Retina (tissue), 1 donor: ENCODE measurements at regions not wholly inside any gene's neighbourhood (a gene's known extent, or its start where the extent isn't known, plus 50 kb on each side); places are given as distances from the start of the nearest gene placed in this dataset.

ENCODE experiments used
- DNase-seq: peaks from one replicate; pipeline ENCODE4 v3.0.0-alpha.2; 2016

- no peak for DNase-seq
Observed at GRCh38 chr10:123562387-123562786, 103.8 kb upstream of the GPR26 start.

DNA sequence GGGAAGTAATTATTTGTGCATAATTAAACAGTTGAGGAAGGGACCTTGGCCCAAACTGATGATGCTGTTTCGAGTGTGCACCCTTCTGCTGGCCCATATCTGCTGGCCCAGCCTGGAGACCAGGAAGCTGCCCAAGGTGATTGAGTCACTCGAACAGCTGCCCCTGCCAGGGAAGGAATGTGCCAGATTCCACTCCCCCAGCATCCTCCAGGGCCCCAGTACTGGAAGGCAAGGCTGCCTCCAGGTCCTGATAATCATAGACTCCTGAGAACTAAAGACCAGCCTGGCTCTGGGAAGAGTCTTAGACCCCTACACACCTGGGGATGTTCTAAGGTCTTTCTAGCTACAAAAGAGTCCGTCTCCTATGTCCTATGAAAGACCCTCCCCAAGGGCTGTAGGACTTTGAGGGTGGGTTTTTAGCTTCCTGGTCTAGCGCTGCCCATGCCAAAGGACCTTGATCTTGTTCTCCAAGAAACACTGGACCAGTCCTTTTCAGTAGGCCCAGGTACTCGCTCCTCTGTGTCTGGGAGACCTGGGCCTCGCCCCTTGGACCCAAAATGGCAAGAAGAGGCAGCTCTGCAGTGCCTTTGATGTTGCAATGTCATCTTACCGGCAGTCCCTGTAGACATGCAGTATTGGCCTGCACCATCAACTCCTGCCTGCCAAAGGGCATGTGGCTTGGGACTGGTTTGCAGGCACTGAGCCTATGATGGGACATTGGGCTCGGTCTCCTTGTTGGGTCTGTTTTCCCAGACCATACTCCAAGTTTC, 103.2 kb upstream of the GPR26 start:
- DNase-seq, result no peak

DNA sequence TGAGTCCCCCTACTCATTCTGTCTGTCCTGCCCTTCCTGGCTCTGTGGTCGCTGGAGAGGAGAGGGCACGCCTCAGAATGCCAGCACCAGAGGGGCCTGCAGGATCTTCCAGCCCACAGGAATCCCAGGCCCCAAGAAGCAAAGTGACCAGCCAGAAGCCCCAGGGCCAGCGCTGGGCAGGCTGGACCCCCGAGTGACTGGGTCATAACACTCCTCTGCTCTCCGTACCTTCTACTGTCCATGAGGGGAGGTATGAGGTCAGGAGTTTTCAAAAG, 102.6 kb upstream of the GPR26 start:
- DNase-seq, result no peak

- no peak for DNase-seq
Observed at GRCh38 chr10:123563994-123564393, 102.2 kb upstream of the GPR26 start.

- no peak for DNase-seq
Observed at GRCh38 chr10:123564631-123565030, 101.5 kb upstream of the GPR26 start.

GRCh38 chr10:123565691-123566660, 100.2 kb upstream of the GPR26 start:
- no peak for DNase-seq

- DNase-seq, result no peak
Observed at GRCh38 chr10:123567984-123568739, 98.0 kb upstream of the GPR26 start.

- no peak for DNase-seq
Observed at GRCh38 chr10:123568751-123569150, 97.4 kb upstream of the GPR26 start.

DNA sequence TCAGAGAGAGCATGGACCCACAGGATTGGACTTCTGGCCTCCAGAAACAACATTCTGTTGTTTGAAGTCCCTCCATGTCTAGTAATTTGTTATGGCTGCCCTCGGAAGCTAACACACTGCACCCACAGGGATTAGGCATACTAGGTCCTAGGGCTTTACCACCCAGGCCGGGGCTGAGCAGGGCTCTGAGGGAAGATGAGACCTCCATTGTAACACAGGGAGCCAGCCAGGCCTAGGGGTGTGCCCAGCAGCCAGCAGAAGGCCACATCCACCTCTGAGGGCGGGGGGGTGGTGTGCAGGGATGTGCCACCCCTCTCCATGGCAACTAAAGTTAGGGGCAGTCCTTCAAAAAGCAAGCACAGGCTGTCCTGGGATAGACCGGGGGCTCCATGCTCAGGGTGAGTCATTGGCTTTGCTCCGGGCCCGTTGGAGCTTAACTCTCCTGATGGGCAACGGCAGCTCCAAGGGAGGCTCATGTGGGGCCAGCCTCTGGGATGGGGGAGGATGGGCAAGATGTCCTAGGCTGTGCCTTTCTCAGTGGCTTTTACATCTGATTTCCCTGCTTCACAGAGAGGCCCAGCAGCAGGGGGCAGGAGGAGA, 96.6 kb upstream of the GPR26 start:
- no peak for DNase-seq

GRCh38 chr10:123570051-123570897, 95.9 kb upstream of the GPR26 start:
- DNase-seq, result no peak

- no peak for DNase-seq
Observed at GRCh38 chr10:123570898-123571515, 95.1 kb upstream of the GPR26 start.

- no peak for DNase-seq
Observed at GRCh38 chr10:123571978-123572377, 94.2 kb upstream of the GPR26 start.

DNA sequence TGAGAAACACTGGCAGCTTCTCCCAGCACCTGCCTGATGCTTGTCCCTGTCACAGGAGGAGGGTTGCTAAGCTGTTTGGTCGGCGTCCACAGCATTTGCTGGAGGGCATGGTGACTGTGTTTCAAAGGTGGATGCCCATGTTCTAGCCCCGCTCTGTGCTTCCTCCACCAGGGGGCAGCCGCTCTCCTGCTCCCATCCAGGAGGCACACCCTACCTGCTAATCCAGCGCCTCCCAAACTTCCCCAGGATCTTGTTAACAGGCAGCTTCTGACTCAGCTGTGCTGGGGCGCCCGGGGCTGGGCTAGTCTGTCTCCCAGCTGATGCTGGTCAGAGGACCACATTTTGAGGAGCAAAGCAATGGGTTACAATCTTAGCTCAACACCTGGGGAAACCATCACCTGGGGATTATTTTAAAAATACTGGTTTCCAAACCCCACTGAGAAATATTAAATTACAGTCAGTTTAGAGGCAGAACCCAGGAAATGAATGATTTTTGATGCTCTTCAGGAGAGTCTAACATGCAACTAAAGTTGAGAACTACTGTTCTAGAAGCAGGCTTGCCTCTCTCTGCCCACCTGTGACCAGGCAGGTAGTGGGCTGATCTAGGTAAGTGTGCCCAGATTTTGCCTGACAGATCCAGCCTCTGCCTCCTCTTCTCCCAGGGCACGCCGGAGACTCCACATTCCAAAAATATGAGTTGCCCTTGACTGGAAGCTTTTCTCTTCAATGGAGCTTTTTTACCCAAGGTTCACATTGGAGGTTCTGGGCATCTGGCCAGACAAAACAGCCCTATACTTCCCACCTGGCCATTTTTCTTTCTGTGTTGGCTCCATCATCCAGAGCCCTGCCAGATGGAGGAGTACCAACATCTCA, 92.7 kb upstream of the GPR26 start:
- DNase-seq, result no peak

DNA sequence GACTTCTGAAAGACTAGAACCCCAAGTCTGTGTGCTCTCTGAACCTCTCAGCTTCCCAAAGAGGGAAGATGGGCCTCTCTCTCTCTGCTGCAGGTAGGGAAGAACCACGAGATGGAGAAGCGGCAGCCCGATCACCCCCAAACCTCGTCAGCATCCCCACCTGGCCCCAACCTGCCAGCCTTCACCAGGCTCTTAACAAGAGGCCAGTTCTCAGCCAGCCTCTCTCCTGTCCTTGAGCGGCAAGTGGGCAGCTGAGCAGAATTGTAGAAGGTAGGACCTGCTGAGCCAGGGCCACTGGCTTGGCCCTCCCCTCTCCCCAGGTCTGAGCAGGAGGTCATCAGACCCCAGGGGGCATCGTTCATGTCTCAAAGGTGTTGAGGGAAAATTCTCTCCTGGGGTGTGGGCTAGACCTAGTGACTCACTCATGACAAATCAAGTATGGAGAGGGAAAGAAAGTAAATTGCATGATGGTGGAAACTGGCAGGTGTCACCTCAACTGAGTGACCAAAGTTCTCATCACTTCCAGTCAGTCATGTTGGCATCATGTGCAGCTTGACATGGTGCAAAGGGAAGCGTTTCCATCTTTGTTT, 92.0 kb upstream of the GPR26 start:
- DNase-seq, result no peak

DNA sequence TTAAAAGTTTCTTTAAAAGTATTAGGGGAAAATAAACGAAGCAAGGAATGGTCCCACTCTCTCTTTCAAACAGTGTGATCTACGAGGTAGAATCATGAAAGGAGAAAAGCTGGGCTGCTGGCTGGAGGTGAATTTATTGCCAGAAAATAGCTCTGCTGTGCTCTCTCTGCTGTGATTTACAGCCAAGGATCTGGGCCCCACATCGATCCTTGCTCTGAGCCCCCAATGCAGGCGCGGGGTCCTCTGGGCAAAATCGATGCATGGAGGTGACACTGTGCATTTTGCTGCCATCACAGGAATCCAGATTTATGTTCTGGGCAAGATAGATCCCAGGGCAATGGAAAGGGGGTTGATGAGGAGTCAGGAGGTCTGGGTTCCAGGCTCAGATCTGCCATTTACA, 91.0 kb upstream of the GPR26 start:
- no peak for DNase-seq

GRCh38 chr10:123576706-123577105, 89.4 kb upstream of the GPR26 start:
- no peak for DNase-seq

DNA sequence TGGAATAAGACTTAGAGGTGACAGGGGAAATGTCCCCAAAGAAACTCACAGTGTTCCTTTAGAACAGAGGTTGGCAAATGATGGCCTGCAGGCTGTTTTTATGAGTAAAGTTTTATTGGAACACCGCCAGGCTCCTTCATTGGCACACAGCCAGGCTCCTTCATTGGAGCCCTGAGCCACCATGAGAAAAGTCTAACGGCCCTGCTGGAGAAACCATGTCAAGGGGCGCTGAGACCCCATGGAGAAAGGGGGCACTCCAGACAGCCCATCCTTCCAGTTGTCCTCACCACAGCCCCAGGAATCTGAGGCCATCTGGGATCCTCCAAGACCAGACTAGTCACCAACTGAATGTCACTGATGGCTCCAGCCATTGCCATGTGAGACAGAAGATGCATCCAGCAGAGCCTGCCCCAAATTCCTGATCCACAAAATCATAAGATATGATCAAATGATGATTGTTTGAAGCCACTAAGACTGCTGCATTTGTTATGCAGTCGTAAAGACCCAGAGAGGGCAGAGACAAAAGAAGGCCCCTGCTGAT, 88.2 kb upstream of the GPR26 start:
- no peak for DNase-seq

- DNase-seq, result no peak
Observed at GRCh38 chr10:123578721-123579120, 87.4 kb upstream of the GPR26 start.

DNA sequence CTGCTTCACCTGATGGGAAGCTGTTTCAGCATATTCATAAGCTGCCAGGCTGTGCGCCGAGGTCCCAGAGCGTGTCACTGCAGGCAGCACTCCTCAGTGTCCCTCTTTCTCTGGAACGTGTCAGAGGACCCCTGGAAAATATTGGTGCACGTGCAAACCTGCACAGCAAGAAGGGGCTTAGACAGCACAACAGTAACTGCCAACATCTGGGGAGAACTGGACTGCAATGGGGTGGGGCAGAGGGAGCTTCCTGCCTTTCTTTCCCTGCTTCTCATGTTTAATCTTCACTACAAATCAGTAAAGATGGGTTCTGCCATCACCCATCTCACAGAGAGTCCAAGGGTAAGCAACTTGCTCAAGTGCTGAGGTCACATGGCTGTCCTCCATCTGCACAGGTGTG, 86.5 kb upstream of the GPR26 start:
- no peak for DNase-seq

- no peak for DNase-seq
Observed at GRCh38 chr10:123580426-123580825, 85.7 kb upstream of the GPR26 start.
